Loucy (cell line): ENCODE measurements at regions not wholly inside any gene's neighbourhood (a gene's known extent, or its start where the extent isn't known, plus 50 kb on each side); places are given as distances from the start of the nearest gene placed in this dataset.

Experiments
- H2AFZ ChIP-seq: fragments of 200-600 bp; sonication (generic); 2 replicates; pipeline ENCODE4 v1.6.0; 2016; ENCODE audit warnings: antibody characterized with exemption, mild to moderate bottlenecking, low read length, moderate library complexity
- H3F3A ChIP-seq: fragments of 200-600 bp; 2 replicates; pipeline ENCODE4 v1.6.0; 2016; ENCODE audit warnings: antibody characterized with exemption, low read depth, mild to moderate bottlenecking
- H3K27me3 ChIP-seq: fragments of 200-600 bp; sonication (generic); 2 replicates; pipeline ENCODE4 v1.6.1; 2014; ENCODE audit warnings: low read length, mild to moderate bottlenecking; ENCODE audit not compliant: insufficient read depth, poor library complexity, severe bottlenecking
- H3K36me3 ChIP-seq: fragments of 200-600 bp; sonication (generic); 2 replicates; pipeline ENCODE4 v1.6.1; 2016; ENCODE audit warnings: low read length; ENCODE audit not compliant: insufficient read depth
- H3K4me1 ChIP-seq: fragments of 200-600 bp; sonication (generic); 2 replicates; pipeline ENCODE4 v1.5.1; 2014; ENCODE audit warnings: low read length, mild to moderate bottlenecking; ENCODE audit not compliant: insufficient read depth, poor library complexity, severe bottlenecking
- H3K4me2 ChIP-seq: fragments of 200-600 bp; sonication (generic); 2 replicates; pipeline ENCODE4 v1.6.0; 2014; ENCODE audit warnings: antibody characterized with exemption, low read length, low read depth, mild to moderate bottlenecking; ENCODE audit not compliant: poor library complexity, severe bottlenecking
- H3K4me3 ChIP-seq: fragments of 200-600 bp; sonication (generic); 2 replicates; pipeline ENCODE4 v1.5.1; 2014; ENCODE audit warnings: low read length, mild to moderate bottlenecking, mixed read lengths; ENCODE audit not compliant: poor library complexity, severe bottlenecking
- H3K79me2 ChIP-seq: fragments of 200-600 bp; sonication (generic); 2 replicates; pipeline ENCODE4 v1.6.1; 2014; ENCODE audit warnings: low read length; ENCODE audit not compliant: insufficient read depth
- H3K9ac ChIP-seq: fragments of 200-600 bp; sonication (generic); 2 replicates; pipeline ENCODE4 v1.6.0; 2014; ENCODE audit warnings: mild to moderate bottlenecking, low read depth, low read length, moderate library complexity; ENCODE audit not compliant: poor library complexity, severe bottlenecking
- H3K9me2 ChIP-seq: fragments of 200-600 bp; sonication (generic); replicated peaks from 2 replicates; pipeline ENCODE4 v1.6.1; 2016; ENCODE audit warnings: low read depth, low read length, mixed read lengths
- H3K9me3 ChIP-seq: fragments of 200-600 bp; sonication (generic); 2 replicates; pipeline ENCODE4 v1.6.1; 2014; ENCODE audit warnings: mild to moderate bottlenecking, antibody characterized with exemption, low read length, low read depth; ENCODE audit not compliant: insufficient read depth
- H4K20me1 ChIP-seq: fragments of 200-600 bp; sonication (generic); 2 replicates; pipeline ENCODE4 v1.6.0; 2014; ENCODE audit warnings: antibody characterized with exemption, low read length, mild to moderate bottlenecking; ENCODE audit not compliant: insufficient read depth, poor library complexity, severe bottlenecking
- EZH2phosphoT487 ChIP-seq: fragments of 200-600 bp; IDR thresholded peaks from 2 replicates; pipeline ENCODE4 v1.6.1; 2018; ENCODE audit warnings: antibody characterized with exemption, mild to moderate bottlenecking, moderate library complexity, borderline replicate concordance
- TF ChIP-seq, protein P1 (sequence below): fragments of 200-600 bp; sonication (generic); conservative IDR thresholded peaks from 2 replicates; pipeline ENCODE4 v1.5.1; 2014; ENCODE audit warnings: mild to moderate bottlenecking, antibody characterized with exemption, low read length

DNA sequence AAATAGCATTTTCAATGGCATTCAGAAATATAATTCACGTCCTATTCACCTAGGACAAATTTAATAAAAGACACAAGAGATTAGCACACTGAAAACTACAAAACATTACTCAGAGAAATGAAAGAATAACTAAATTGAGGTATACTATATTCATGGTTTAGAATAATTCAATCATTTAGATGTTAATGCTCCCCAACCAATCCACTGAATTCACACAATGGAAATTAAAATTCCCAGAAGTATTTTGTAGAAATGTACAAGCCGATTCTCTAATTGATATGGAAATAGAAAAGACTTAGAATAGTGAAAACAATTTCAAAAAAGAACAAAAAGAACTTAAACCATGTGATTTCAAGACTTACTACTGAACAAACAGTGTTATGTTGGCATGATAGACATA is 212.2 kb downstream of the ZEB2 start:
- peaks cover 14% of the 10 kb centered on the region for H3K9me3 ChIP-seq
- H3K27me3 ChIP-seq: no peaks in the 10 kb centered on the region
- H3K9ac ChIP-seq: no peak overlapping the region
- no peak overlapping the region for H3K4me2 ChIP-seq
- peaks cover 45% of the 10 kb centered on the region for H3K79me2 ChIP-seq
- H3F3A ChIP-seq: no peaks in the 10 kb centered on the region
- TF ChIP-seq, protein P1, sequence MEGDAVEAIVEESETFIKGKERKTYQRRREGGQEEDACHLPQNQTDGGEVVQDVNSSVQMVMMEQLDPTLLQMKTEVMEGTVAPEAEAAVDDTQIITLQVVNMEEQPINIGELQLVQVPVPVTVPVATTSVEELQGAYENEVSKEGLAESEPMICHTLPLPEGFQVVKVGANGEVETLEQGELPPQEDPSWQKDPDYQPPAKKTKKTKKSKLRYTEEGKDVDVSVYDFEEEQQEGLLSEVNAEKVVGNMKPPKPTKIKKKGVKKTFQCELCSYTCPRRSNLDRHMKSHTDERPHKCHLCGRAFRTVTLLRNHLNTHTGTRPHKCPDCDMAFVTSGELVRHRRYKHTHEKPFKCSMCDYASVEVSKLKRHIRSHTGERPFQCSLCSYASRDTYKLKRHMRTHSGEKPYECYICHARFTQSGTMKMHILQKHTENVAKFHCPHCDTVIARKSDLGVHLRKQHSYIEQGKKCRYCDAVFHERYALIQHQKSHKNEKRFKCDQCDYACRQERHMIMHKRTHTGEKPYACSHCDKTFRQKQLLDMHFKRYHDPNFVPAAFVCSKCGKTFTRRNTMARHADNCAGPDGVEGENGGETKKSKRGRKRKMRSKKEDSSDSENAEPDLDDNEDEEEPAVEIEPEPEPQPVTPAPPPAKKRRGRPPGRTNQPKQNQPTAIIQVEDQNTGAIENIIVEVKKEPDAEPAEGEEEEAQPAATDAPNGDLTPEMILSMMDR: no peak
- TF ChIP-seq EZH2phosphoT487: no peak
- no peak overlapping the region for H3K4me3 ChIP-seq
- H2AFZ ChIP-seq: no peak overlapping the region
- H3K9me2 ChIP-seq: no peaks in the 10 kb centered on the region
- H4K20me1 ChIP-seq: no peaks in the 10 kb centered on the region
- no peaks in the 10 kb centered on the region for H3K4me1 ChIP-seq
- peaks cover 6% of the 10 kb centered on the region; the same call in 1 of the 2 replicates for H3K36me3 ChIP-seq

DNA sequence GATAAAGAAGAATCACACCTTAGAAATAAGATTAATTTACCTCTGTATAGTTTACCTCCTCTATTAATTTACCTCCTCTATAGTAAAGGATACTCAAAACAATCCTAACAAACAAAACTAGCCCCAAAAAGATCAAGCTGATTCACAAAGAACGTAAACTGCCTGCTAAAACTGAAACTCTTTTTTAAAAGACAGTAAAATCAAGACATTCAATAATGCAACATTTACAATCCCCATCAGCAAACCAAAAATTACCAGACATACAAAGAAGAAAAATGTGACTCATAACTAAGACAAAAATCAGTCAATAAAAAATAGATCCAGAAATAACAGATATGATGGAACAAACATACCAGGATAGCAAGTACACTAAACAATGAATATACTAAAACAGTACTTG is 215.7 kb downstream of the ZEB2 start:
- no peak overlapping the region for H3K9ac ChIP-seq
- no peak overlapping the region for H2AFZ ChIP-seq
- no peaks in the 10 kb centered on the region for H4K20me1 ChIP-seq
- peaks cover 28% of the 10 kb centered on the region; the same call in 1 of the 2 replicates for H3K79me2 ChIP-seq
- H3K4me3 ChIP-seq: no peak overlapping the region
- H3K4me1 ChIP-seq: no peaks in the 10 kb centered on the region
- no peak for TF ChIP-seq EZH2phosphoT487
- TF ChIP-seq, protein P1: no peak
- H3K27me3 ChIP-seq: no peaks in the 10 kb centered on the region
- H3K9me2 ChIP-seq: no peaks in the 10 kb centered on the region
- H3K36me3 ChIP-seq: no peaks in the 10 kb centered on the region
- H3K9me3 ChIP-seq: peaks cover 4% of the 10 kb centered on the region; the same call in 1 of the 2 replicates
- no peaks in the 10 kb centered on the region for H3F3A ChIP-seq
- no peak overlapping the region for H3K4me2 ChIP-seq

GRCh38 chr2:144300632-144301031 is 219.3 kb downstream of the ZEB2 start:
- Histone ChIP-seq H3K4me3 (no peak overlapping the region), H3F3A (no peaks in the 10 kb centered on the region)

More at GRCh38 chr2:144300632-144301031, 219.3 kb downstream of the ZEB2 start:
- Histone ChIP-seq H3K79me2 (peaks cover 27% of the 10 kb centered on the region; the same call in 1 of the 2 replicates), H3K9me2 (no peaks in the 10 kb centered on the region), H3K4me1 (no peaks in the 10 kb centered on the region), H4K20me1 (no peaks in the 10 kb centered on the region), H3K36me3 (no peaks in the 10 kb centered on the region), H3K27me3 (no peaks in the 10 kb centered on the region), H3K4me2 (no peak overlapping the region), H2AFZ (no peak overlapping the region), H3K9ac (no peak overlapping the region), H3K9me3 (peaks cover 4% of the 10 kb centered on the region; the same call in 1 of the 2 replicates)
- TF ChIP-seq, protein P1: no peak
- no peak for TF ChIP-seq EZH2phosphoT487
